Frontal cortex (tissue), 3 donors: ENCODE measurements at regions not wholly inside any gene's neighbourhood (a gene's known extent, or its start where the extent isn't known, plus 50 kb on each side); places are given as distances from the start of the nearest gene placed in this dataset.

ENCODE experiments used
- DNase-seq, 2 donors: peaks; one replicate each; pipeline ENCODE4 v3.0.0; 2012; ENCODE audit warnings: low spot score in 2 of 2
- FAIRE-seq: peaks from 2 replicates; lab custom pipeline; 2012; peaks lifted over from hg19 to GRCh38; lab: Jason Lieb, UNC
- donor health status: control.
- donor health status: control.
- donor health status: control.

DNA sequence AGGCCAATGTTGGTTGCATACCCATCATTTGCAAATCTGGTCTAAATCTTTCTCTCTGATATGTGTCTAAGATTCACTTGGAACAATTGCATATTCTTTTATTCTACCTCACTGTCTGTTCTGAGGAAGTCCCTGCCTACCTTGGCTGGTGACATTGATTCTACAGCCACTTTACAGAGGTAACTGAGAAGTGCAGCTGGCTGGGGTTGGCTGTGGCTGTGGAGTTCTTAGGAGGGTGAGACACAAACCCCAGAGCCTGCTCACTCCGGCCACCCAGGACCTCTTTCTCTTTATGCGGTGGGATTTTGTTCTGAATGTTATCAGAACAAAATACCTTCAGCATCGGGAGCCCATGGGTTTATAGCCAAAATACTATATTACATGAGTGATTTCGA is 54.5 kb upstream of the IRS2 start:
- FAIRE-seq (no peak), DNase-seq (no peak)

DNA sequence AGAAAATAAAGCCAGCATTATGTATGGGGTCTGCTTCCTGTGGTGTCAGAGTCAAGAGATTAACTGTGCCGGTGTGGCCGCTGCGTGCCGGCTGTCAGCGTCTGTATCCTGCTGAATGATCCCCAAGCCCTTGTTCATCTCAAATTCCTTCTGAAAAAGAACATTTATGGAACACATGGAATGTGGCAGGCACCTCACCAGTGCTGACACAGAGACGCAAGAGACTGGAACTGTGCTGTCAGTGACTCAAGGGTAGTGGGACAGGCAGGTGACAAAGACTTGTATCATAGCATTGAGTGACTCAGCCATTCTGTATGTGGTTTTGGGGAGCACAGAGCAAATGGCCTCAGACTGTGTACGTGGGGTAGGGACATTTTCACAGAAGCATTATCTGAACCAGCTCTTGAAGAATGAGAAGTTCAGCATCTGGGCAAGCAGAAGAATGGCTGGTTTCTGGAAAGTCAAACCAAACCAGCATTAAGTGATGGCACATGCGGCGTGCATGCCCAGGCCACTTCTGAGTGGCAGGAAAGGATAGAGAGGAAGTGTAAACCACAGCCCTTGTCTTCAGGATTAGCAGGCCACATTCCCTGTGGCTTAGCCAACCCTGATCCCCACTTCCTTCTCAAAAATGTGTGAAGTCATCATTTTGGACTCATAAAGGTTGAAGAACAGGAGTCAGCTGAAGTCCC is 54.0 kb upstream of the IRS2 start:
- FAIRE-seq, result no peak
- no peak for DNase-seq

DNA sequence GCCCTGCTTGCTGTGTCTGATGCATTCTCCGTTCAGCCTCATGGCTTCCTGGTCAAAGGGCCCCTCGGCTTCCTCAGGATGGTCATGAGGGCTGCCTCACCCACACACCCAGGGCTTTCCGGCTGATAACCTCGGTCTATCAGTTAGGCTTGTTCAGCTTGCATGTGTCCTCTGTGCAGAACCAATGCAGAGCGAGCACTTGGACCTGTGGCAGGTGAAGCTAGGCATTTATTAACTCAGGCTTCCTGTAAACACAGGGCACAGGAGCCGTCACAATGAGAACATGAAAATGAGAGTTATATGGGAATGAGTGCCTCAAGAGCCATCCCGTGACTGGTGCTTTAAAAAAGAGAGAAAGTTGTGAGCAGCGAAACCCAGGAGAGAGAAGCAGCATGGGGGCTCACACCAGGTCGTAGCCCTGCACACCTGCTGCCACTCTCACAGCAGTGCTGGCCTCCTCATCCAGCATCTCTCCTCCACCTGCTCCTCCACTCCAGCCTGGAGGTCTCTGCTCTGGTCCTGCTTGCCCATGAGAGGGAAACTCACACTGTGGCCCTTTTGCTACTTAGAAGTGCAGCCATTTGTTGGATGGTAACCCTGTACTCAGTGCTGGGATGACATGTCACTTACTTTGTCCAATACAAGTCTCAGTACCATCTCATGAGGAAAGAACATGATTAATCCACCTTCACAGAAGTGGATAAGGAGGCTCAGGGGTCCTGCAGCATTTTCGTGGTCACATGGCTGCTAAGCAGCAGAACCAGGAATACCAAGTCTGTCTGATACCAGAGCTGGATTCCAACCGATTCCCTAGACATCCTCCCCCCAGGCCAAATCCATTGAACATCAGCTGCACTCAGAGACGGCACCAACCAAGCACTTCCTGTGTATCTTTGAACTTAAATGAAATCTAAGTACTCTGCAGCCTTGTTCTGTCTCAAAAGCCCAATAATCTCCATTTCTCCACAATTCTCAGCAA is 50.5 kb upstream of the IRS2 start:
- no peak for FAIRE-seq

More for the DNA sequence above, 50.5 kb upstream of the IRS2 start:
- DNase-seq, result no peak
